IPS-NIHi11 (cell line): ENCODE measurements at regions not wholly inside any gene's neighbourhood (a gene's known extent, or its start where the extent isn't known, plus 50 kb on each side); places are given as distances from the start of the nearest gene placed in this dataset.

ENCODE experiments used
- DNase-seq: peaks from one replicate; pipeline ENCODE4 v3.0.0; 2012; ENCODE audit warnings: mixed read lengths, low spot score

DNA sequence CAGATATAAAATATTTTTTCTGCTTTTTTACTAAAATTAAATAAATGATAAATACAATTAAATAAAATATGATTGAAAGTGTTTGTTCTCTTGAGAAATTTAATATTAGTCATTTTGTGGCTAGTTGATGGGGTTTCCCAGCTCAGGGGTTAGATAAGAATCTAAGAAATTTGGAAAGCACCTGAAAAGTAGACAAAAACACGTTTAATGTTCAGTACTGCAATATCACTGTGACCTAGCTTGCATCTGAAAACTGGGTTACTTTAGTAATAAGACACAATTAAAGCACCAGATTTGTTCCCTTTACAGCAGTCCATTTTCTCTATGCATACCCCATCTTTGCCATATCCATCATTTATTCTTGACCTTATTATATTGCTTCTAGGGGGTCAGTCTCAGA, 1454.8 kb upstream of the SPRY2 start:
- no peak for DNase-seq

DNA sequence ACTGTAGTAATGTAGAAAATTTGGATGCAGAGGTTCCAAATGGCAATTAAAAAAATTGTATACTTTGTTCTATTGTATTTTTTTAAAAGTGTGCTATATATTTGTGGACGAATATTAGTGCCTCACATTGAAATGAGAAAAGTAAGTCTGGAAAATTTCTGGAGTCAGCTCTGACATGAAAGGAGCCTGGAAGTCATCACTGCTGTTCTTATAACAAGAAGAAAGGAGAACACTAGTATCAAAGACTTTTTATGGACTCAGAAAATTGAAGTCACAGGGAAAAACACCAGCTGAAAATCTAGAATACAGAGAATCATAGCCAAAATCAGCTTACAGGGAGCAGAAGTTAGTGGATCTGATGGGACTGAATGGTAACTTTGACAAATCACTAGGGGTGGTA, 1450.7 kb upstream of the SPRY2 start:
- no peak for DNase-seq

DNA sequence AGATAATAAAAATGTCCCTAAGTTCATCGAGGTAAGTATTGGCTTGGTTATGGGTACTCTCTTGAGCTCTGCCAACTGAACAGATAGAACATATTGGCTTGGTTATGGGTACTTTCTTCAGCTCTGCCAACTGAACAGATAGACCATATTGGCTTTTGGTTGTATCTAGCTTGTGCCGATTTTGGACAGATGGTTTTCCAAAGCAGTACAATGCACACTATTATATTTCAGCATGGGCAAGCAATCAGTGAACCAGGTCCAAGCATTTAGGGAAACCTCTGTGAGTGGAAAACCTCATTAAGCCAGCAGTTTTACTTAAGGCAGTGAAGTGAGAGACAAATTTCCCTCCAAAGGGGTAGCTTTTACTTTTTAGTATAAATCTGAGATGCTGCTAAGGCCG, 1440.5 kb upstream of the SPRY2 start:
- DNase-seq = no peak

DNA sequence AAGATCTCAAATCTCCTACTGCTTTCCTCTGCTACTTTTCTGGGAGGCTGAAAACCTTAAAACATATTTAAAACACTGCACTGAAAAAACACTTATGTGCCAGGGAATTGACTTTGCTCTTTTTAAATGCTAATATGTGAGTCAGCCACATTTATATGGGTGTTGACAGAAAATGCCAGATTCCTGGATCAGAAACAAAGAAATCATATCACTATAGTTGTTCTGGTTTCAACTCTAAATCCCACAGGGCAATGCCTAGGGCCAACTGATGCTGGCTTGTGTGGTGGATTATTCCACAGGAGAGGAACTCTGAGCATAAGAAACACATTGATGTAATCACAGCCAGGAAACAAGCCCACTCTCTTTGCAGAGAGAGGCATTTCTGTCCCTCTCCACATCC, 1439.0 kb upstream of the SPRY2 start:
- DNase-seq = no peak

DNA sequence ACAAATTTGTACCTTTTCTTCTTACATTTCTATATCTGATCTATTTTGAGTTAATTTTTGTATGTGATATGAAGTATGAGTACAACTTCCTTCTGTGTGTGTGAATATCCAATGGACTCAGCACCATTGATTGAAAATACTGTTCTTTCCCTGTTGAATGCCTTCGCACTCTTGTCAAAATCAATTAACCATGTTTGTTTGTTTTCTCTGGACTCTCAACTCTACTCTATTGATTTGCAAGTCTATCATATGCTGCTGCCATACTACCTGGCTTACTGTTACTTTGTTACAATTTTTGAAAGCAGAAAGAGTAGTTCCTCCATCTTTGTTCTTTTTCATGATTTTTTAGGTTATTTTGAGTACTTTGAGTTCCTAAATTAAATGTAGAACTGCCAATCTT, 1437.4 kb upstream of the SPRY2 start:
- no peak for DNase-seq

DNA sequence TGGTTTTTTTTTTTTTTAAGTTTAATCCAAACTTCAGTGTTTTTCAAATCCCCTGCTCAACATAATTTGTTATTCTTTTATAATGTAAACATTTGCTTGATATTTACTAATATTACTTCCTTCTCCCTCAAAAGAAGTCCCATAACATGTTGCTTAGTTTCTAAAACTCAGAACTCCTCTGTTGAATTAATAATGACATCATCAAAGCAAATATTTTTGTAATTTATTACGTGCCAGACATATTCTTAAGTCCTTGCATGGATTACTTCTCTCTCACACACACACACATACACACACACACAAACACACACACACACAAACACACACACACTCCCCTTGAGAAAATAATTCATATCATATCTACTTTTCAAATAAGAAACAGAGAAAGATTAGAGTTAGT, 1432.3 kb upstream of the SPRY2 start:
- no peak for DNase-seq

DNA sequence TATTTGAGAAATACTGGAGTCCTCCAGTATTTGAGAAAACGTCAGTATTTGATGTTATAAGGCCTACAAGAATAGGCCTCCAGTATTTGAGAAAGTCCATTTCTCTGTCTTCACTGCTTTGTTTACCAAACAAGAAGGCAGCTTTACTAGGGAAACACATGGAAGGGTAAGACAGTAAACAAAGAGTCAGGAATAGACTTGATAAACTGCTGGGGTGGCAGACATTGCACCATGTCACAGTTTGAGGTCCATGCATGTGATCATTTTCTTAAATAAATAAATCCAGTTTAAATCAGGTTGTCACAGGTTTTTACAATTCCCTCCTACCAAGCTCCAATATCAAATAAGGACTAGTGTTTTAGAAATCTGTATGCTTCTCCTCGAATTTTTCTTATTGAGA, 1431.0 kb upstream of the SPRY2 start:
- DNase-seq = no peak

DNA sequence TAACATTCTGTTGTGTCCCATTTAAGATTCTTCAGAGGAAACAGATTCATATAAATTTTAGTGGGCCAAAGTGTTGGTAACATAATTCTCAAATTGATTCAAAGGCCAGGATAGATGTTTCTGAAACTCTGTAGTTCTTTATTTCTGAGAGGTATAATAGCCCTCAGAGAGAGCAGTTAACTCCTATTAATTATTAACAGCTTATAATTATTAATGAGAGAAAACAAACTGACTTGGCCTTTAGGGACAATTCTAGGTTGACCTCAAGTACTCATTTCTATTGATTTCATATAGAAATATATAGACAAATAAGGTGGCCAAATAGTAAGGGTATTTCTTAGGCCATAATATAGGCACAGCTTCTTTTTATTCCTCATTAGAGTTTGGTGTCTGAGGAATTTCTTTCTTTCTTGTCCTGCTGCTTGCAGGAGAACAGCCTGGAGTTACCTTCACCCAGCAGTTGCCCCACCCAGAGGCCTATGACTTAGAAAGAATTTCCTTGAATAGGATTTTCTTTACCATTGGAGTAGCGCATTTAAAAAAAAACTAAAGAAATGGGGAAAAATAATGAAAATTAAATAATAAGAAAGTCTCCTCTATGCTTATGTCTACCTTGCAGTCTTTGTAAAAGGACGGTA, 1430.1 kb upstream of the SPRY2 start:
- DNase-seq = no peak

DNA sequence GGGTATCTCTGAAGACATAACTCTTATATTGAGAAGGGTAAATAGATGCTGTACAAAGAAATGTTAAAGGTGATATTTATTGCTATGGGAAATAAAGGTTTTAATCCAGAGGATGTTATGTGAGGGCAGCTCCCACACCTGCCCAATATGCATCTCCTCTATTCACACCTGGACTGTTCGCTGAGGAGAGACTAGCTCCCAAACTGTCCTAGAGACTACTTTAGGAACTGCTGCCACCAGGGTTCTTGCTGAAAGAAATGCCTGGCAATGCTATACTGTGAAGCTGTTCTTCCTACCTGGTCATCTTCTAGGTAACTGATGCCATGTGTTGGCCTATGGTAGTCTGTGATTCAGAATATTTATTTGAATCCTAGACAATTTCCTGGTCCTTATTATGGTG, 1421.5 kb upstream of the SPRY2 start:
- no peak for DNase-seq

DNA sequence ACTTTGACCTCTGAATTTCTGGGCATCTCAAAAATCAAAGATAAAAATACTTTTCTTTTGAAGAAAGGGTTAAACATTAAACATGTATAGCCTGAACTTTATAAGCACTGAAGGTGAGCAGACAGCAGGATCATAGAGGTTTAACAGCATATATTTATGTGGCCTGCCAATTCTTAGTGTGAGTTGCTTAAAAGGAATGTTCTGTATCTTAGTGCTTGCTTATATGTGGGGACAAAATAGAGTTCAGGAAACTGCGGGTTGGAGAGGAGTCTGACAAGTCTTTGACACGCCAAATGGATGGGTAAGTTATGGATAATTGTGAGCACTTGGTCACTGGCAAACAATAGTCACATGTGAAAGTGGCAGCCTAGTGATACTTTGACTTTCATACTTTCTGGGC, 1419.4 kb upstream of the SPRY2 start:
- no peak for DNase-seq

DNA sequence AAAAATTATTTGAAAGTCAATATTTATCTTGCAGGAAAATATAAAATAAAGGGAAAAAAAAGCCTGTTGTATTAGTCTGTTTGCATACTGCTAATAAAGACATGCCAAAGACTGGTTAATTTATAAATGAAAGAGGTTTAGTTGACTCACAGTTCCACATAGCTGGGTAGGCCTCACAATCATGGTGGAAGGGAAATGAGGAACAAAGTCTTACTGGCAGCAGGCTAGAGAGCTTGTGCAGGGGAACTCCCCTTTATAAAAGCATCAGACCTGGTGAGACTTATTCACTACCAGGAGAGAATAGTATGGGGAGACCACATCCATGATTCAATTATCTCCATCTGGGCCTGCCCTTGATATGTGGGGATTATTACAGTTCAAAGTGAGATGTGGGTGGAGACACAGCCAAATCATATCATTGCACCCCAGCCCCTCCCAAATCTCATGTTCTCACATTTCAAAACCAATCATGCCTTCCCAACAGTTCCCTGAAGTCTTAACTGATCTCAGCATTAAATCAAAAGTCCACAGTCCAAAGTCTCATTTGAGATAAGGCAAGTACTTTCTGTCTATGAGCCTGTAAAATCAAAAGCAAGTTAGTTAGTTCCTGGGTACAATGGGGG, 1416.5 kb upstream of the SPRY2 start:
- no peak for DNase-seq

DNA sequence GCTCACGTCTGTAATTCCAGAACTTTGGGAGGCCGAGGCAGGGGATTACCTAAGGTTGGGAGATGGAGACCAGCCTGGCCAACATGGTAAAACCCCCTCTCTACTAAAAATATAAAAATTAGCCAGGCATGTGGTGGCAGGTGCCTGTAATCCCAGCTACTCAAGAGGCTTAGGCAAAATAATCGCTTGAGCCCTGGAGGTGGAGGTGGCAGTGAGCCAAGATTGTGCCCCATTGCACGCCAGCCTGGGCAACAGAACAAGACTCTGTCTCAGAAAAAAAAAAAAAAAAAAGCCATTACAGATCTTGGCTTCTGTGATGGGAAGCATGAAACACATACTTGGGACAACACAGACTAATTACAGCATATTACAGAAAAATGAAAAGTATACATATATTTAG, 1404.5 kb upstream of the SPRY2 start:
- DNase-seq = no peak

DNA sequence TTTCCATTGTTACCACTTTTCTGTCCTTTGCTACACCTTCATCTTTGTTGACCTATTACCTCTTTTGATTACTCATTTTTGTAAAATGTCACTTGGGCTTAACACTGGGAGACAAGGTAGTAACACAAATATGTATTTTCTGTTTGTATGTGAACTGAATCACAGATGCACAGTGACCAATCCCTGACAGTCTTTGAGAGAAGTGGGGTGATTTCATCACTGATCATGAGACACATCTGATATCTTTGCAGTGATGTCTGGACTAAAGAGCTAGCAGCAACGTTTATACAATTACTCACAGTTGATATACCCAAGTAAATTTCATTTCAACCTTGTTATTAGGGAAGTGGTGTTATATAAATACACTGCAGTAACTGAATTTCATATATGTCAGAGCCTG, 1397.4 kb upstream of the SPRY2 start:
- no peak for DNase-seq

DNA sequence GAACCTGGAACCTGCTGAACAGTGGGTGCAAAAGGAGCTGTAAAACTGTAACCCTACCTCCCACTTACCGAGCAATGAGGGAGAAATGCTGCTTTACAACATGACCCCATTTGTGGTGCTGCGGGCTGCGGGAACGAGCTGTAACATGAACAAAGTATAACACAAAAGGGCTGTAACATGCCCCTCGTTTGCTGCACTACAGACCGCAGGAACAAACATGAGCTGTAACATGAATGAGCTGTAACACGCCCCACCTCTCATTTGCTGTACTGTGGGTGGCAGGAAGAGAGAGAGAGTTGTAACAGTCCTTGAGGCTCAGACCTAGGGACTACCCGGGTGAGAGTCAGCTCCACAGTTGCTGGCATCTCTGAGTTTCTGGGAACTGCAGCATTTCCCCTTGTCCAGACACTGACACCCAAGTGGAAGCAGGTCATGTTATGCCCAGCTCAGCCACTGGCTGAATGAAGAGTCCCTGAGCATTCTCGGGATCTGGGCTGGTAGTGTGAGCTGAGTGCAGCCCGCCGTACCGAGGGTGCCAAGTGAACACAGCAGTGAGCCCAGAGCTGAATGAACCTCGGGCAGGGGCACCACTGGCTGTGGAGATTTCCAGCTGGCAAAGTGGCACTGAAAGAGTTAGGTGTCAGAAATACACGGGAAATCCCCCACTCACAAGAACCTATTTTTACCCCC, 1385.3 kb upstream of the SPRY2 start:
- DNase-seq = no peak

DNA sequence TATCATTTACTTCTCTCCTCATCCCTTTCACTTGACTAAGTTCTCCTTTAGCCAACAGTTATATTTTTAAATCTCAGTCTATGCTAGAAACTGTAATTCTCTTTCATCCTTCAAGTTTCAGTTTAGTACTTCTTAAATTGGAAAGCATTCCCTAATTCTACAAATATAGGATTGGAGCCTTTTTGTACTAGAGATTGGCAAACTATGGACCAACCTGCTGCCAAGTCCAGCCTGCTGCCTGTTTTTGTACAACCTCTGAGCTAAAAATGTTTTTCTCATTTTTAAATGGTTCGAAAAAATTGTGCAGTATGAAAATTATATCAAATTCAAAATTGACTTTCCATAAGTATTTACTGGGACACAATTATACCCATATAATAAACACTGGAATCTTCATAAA, 1381.5 kb upstream of the SPRY2 start:
- no peak for DNase-seq

DNA sequence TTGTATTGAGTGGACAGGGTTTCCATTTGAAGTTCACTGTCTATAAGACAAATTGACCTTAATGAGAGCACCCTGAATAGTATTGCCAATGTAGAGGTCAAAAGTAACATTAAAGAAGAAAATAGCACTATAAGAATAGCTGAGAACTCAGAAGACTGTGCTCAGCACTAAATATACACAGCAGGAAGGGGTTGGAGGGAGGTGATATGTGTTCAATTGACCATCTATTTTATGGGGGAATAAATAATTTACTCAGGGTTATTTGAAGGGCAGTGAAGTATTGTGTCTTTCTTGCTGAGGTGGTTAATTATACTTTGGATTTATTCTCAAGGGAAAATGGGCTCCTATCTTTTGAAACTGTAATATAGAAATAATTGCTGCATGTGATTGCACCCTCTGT, 1380.5 kb upstream of the SPRY2 start:
- DNase-seq = no peak

DNA sequence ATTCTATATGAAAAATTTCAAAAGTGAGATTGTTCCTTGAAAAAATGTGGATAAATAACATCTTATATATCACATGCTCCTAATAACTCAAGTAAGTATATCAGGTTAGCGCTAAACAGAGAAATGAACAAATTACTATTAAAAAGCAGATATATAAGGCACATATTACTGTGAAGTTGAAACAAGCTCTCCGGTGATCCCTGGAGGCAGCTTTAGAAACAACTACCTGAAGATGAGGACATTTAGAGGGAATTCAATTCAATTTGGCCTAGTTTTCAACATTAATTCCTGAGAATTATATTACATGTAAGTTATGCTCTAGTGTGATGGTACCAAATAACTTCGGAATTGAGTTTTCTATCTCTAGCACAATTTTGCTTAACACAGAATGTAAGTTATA, 1373.6 kb upstream of the SPRY2 start:
- DNase-seq = no peak

DNA sequence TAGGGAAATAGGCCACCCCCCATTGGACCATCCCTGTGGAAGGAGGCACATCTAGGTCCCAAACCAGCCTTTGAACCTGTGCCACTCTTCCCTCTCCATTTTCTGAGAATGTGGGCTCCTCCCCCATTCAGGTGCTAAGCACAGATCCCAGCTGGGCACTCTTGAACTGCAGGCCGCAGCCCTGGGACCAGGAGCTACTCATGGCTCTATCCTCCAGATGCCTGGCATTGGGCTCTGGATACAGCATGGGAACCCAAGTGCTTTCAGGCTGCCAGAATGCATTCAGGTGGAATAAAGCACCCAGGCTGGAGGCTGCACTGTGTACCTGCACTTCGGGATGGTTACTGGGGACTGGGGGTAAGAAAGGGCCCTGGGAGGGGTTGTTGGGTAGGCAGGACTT, 1372.3 kb upstream of the SPRY2 start:
- DNase-seq = no peak

DNA sequence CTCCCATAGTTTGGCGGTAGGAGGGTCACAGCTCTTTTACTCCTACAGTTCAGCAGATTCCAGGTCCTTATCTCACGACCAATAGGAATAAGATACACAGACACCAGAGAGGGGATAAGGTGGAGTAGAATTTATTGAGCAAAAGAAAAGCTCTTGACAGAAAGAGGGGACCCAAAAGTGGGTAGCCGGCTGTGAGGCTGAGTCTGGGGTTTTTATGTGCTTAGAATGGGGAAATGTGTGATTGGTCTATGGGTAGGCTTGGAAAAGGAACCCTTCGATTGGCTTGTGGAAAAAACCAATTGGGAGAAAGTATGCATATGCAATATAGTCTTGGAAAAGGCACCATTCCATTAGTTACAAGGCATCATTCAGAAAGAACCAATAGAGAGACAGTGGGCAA, 1356.9 kb upstream of the SPRY2 start:
- DNase-seq = no peak

DNA sequence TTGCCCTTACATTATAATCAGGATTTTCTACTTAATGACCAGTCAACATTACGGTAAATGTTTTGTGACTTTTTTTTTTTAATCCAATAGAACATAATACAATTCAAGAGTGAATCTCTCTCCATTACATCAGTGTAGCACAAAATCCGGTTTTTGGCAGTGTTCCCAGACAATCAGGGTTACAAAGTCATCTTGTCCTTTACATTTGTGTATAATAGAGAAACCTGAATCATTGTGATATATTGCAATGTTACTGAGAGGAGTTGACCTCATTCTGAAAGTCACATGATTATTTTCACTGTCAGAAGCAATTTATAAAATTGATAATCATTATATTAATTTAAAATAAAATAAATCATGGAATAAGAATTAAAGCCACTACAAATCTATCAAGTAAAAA, 1346.0 kb upstream of the SPRY2 start:
- DNase-seq = no peak

DNA sequence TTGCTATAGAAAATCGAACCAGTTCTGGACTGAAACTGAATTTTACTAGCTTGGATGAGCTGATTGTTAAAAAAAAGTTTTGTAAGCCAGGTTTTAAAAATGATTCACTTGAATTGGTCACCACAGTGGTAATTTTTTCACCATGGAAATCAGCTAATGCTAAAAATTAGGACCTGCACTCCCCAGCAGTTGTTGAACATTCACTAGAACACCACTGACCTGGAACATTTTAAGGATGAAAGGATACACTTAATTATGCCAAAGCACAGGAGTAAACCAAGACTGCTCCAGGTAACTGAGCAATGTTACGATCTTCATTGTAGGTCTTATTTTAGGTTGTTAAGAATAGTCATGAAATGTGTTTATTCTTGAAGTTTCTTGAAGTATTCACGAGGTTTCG, 1342.6 kb upstream of the SPRY2 start:
- DNase-seq = no peak

DNA sequence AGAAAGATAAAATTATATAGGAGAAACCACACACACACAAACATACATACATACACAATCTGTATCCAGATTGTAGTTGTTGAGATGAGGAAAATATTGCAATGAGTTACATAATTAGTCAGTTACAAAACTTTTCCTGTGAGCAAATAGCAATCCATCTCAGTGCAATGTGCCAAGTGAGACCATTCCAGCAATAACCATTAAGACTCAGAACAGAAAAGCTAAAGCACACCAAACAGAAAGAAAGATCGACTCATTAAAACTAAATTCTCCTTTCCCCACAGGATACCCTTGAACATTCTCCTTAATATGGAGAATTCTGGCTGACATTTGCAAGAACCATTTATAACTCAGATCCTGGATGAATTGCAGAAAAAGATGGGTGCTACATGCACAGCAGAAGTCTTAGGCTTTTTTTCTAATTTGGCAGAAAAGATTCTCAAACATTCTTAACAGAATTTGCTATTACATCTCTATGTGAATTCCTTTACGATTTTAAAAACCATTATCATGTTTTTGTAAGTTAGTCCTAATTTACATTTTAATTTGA, 1341.2 kb upstream of the SPRY2 start:
- DNase-seq = no peak

DNA sequence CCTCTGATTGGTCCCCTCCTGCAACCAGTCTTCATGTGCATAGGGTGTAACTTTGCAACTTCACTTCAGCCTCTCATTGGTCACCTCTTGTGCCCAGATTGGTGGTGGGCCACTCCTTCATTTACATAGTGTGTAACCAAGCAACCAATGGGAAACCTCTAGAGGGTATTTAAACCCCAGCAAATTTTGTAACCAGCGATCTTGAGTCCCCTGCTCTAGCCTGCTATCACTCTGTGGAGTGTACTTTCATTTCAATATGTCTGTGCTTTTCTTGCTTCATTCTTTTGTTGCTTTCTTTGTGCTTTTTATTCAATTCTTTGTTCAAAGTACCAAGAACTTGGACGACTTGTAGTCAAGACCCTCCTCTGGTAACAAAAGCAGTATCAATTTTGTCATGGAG, 1336.9 kb upstream of the SPRY2 start:
- no peak for DNase-seq

DNA sequence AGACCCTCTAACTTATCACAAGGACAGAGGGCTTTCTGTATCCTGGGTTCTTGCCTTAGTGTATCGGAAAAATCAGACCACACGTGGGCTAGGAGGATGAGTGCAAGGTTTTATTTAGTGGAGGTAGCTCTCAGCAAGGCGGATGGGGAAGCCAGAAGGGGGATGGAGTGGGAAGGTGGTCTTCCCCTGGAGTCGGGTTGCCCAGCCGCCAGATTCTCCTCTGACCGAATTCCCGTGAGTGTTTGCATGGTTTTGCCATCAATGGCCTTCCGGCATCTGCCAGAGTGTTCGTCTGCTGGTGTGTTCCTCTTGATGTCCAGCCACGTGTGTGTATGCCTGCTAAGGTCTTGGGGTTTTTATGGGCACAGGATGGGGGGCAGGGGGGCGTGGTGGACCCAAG, 1335.1 kb upstream of the SPRY2 start:
- no peak for DNase-seq
